ENCODE measurements at regions not wholly inside any gene's neighbourhood (a gene's known extent, or its start where the extent isn't known, plus 50 kb on each side); places are given as distances from the start of the nearest gene placed in this dataset.
"Not testable (repeated sequence)": the region's sequence is repeated elsewhere in the genome, so short reads cannot be mapped to it uniquely, and the experiment has no call there.

GRCh38 chr13:111440492-111440891, 120.0 kb downstream of the TEX29 start:
- not testable (repeated sequence) for TF ChIP-seq POLR2A (IDR thresholded peaks at IDR 0.05)
- TF ChIP-seq CTCF (IDR thresholded peaks at IDR 0.05) = peak in 1 of 12 donors; percentile 10
